BLaER1 (cell line): ENCODE measurements at regions not wholly inside any gene's neighbourhood (a gene's known extent, or its start where the extent isn't known, plus 50 kb on each side); places are given as distances from the start of the nearest gene placed in this dataset.

Source experiments
- H3K27ac ChIP-seq: shearing (Covaris generic); formaldehyde crosslinking; 2 replicates; pipeline ENCODE4 v1.8.1; 2022
- H3K27me3 ChIP-seq: shearing (Covaris generic); formaldehyde crosslinking; 2 replicates; pipeline ENCODE4 v1.8.1; 2022
- H3K36me3 ChIP-seq: shearing (Covaris generic); formaldehyde crosslinking; 2 replicates; pipeline ENCODE4 v1.8.1; 2022
- H3K4me1 ChIP-seq: shearing (Covaris generic); formaldehyde crosslinking; 2 replicates; pipeline ENCODE4 v1.8.1; 2022
- H3K4me2 ChIP-seq: shearing (Covaris generic); formaldehyde crosslinking; 2 replicates; pipeline ENCODE4 v1.8.1; 2022
- H3K4me3 ChIP-seq: shearing (Covaris generic); formaldehyde crosslinking; 2 replicates; pipeline ENCODE4 v1.8.1; 2022
- H3K9ac ChIP-seq: shearing (Covaris generic); formaldehyde crosslinking; 2 replicates; pipeline ENCODE4 v1.8.1; 2022
- H3K9me3 ChIP-seq: shearing (Covaris generic); formaldehyde crosslinking; 2 replicates; pipeline ENCODE4 v1.8.1; 2022
- H4K20me1 ChIP-seq: shearing (Covaris generic); formaldehyde crosslinking; 2 replicates; pipeline ENCODE4 v1.8.1; 2022
- Cebpa-rat ChIP-seq: shearing (Covaris generic); IDR thresholded peaks from 2 replicates; pipeline ENCODE4 v1.8.1; 2022

- Histone ChIP-seq H3K9me3 (no peaks in the 10 kb centered on the region), H3K4me1 (no peaks in the 10 kb centered on the region), H3K9ac (no peak overlapping the region), H3K4me3 (no peak overlapping the region), H4K20me1 (no peaks in the 10 kb centered on the region), H3K27ac (no peak overlapping the region), H3K36me3 (no peaks in the 10 kb centered on the region), H3K27me3 (no peaks in the 10 kb centered on the region), H3K4me2 (no peak overlapping the region)
- TF ChIP-seq Cebpa-rat, result no peak
These were observed 1131.7 kb upstream of the EYS start for GRCh38 chr6:66838764-66839163.

DNA sequence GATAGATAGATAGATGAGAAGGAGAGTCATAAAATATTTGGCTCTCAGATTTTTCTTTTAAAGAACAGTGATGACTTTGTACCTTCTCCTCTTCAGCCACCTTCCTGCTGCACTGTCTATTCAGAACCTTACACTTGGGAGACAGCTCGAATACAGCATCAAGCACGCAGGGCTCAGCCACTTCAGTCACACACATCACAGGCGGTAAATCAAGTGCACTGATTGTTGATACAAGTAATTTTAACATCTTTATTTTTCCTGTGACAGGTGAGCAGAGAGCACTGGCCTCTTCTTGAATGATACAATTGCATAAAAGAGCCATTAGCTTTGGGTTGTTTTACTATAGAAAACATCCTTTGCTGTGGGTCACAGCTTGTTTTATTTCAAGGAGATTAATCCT lies 1118.5 kb upstream of the EYS start:
- H3K4me3 ChIP-seq, result no peak overlapping the region
- no peaks in the 10 kb centered on the region for H3K4me1 ChIP-seq
- H4K20me1 ChIP-seq, result no peaks in the 10 kb centered on the region
- H3K27me3 ChIP-seq, result no peaks in the 10 kb centered on the region
- H3K9me3 ChIP-seq, result no peaks in the 10 kb centered on the region
- no peak overlapping the region for H3K4me2 ChIP-seq
- no peak overlapping the region for H3K9ac ChIP-seq
- no peak overlapping the region for H3K27ac ChIP-seq
- no peak for TF ChIP-seq Cebpa-rat
- H3K36me3 ChIP-seq, result no peaks in the 10 kb centered on the region

DNA sequence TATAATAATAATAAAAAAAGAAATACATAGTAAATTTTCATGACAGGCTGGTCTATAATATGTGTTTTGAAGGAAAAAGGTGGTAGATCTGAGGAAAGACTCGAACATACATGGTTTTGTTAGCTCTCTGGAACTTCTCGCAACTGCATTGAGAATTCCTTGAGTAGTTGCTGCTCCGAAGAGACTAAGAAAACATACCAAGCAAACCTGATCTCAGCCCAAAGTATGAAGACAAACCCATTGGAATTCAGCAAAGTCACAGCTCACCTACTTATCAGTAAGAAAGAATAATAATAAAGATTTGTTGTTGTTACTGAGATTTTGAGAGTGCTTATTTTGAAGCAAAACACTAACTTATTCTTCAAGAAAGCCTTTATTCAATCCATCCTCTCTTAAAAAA lies 1107.1 kb upstream of the EYS start:
- H3K4me1 ChIP-seq, result no peaks in the 10 kb centered on the region
- H4K20me1 ChIP-seq, result no peaks in the 10 kb centered on the region
- no peak overlapping the region for H3K27ac ChIP-seq
- H3K4me3 ChIP-seq, result no peak overlapping the region
- H3K27me3 ChIP-seq, result no peaks in the 10 kb centered on the region
- no peaks in the 10 kb centered on the region for H3K9me3 ChIP-seq
- TF ChIP-seq Cebpa-rat, result no peak
- H3K4me2 ChIP-seq, result no peak overlapping the region
- H3K36me3 ChIP-seq, result no peaks in the 10 kb centered on the region
- no peak overlapping the region for H3K9ac ChIP-seq

DNA sequence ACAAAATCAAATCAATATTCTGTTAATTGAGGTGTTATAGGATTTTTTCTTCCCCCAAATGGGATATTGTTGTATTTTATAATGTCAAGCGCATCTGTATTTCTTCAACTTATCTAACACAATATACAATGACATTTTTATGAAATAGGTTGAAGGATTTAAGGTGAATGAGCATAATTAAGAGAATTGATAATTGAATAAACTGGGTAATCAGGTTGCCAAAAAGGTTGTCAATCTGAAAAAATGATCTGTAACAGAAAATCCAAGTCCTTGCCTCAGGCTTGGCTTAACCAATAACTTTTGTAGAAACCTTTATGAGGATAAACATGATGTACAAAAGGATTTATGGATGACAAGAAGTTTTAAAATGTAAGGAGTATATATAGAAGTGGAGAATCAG lies 1101.7 kb upstream of the EYS start:
- no peaks in the 10 kb centered on the region for H3K4me1 ChIP-seq
- H3K9ac ChIP-seq, result no peak overlapping the region
- no peak for TF ChIP-seq Cebpa-rat
- no peaks in the 10 kb centered on the region for H4K20me1 ChIP-seq
- no peak overlapping the region for H3K27ac ChIP-seq
- no peaks in the 10 kb centered on the region for H3K9me3 ChIP-seq
- H3K4me2 ChIP-seq, result no peak overlapping the region
- no peak overlapping the region for H3K4me3 ChIP-seq
- no peaks in the 10 kb centered on the region for H3K27me3 ChIP-seq
- no peaks in the 10 kb centered on the region for H3K36me3 ChIP-seq

DNA sequence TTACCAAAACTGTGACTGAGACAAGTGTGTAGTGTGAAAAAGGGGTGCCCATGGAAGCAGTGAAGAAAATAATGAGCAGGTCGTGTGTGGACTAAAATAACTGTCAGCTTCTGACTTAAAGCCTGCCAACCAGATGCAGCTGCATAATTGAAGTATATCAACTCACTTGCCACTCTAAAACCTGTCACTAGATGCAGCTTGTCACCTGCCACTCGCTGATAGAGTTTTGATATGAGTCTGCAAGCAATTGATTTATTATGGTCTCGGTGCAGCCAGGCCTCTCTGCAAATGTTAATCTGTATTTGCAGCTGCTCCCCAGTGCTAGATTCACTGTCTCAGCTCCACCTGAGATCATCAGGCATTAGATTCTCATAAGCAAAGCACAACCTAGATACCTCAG lies 1090.0 kb upstream of the EYS start:
- no peak overlapping the region for H3K27ac ChIP-seq
- no peak overlapping the region for H3K4me2 ChIP-seq
- no peak for TF ChIP-seq Cebpa-rat
- H4K20me1 ChIP-seq, result no peaks in the 10 kb centered on the region
- H3K9ac ChIP-seq, result no peak overlapping the region
- H3K4me3 ChIP-seq, result no peak overlapping the region
- H3K4me1 ChIP-seq, result no peaks in the 10 kb centered on the region
- H3K27me3 ChIP-seq, result no peaks in the 10 kb centered on the region
- no peaks in the 10 kb centered on the region for H3K9me3 ChIP-seq
- no peaks in the 10 kb centered on the region for H3K36me3 ChIP-seq

DNA sequence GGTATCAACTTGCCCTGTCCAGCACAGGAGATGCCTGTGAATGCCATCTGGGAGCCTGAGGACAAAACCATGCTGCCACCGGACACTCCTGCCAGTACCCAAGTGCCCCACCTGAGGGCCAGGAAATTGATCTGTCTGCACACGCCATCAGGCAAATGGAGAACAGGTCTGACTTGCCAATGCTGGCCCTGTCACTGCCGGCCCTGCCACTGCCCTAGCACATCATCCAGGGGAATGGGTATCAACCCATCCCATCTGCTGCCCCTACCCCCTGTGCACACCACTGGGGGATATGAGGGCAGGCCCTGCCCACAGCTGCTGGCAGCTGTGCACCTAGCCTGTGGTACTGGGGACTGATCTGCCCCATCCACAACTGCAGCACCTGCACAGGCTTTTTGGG lies 1081.6 kb upstream of the EYS start:
- TF ChIP-seq Cebpa-rat, result no peak
- Histone ChIP-seq H3K36me3 (no peaks in the 10 kb centered on the region), H3K27ac (no peak overlapping the region), H3K4me3 (no peak overlapping the region), H3K27me3 (no peaks in the 10 kb centered on the region), H3K4me2 (no peak overlapping the region), H3K9ac (no peak overlapping the region), H3K9me3 (no peaks in the 10 kb centered on the region), H4K20me1 (no peaks in the 10 kb centered on the region), H3K4me1 (no peaks in the 10 kb centered on the region)

- Histone ChIP-seq H3K4me2 (no peak overlapping the region), H3K27ac (no peak overlapping the region), H3K36me3 (no peaks in the 10 kb centered on the region), H3K4me1 (no peaks in the 10 kb centered on the region), H3K27me3 (no peaks in the 10 kb centered on the region), H3K9me3 (no peaks in the 10 kb centered on the region), H4K20me1 (no peaks in the 10 kb centered on the region), H3K9ac (no peak overlapping the region), H3K4me3 (no peak overlapping the region)
- no peak for TF ChIP-seq Cebpa-rat
These were observed 1065.8 kb upstream of the EYS start for GRCh38 chr6:66772800-66773199.

DNA sequence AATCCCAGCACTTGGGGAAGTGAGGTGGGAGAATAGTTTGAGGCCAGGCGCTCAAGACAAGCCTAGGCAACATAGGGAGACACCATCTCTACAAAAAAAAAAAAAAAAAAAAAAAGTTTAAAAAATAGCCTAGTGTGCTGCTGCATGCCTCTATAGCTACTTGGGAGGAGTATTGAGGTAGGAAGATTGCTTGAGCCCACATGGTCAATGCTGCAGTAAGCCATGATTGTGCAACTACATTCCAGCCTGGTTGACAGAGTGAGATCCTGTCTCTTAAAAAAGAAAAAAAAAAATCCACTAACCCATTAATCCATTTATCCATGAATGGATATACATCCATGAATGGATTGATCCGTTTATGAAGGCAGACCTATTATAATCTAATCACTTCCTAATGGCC lies 1064.6 kb upstream of the EYS start:
- no peak overlapping the region for H3K27ac ChIP-seq
- H3K9me3 ChIP-seq, result no peaks in the 10 kb centered on the region
- no peaks in the 10 kb centered on the region for H4K20me1 ChIP-seq
- no peak overlapping the region for H3K9ac ChIP-seq
- no peak overlapping the region for H3K4me2 ChIP-seq
- H3K27me3 ChIP-seq, result no peaks in the 10 kb centered on the region
- no peaks in the 10 kb centered on the region for H3K36me3 ChIP-seq
- H3K4me1 ChIP-seq, result no peaks in the 10 kb centered on the region
- TF ChIP-seq Cebpa-rat, result no peak
- H3K4me3 ChIP-seq, result no peak overlapping the region

GRCh38 chr6:66751630-66752029 lies 1044.6 kb upstream of the EYS start:
- no peak overlapping the region for H3K4me3 ChIP-seq
- H3K27ac ChIP-seq, result no peak overlapping the region
- no peaks in the 10 kb centered on the region for H3K36me3 ChIP-seq
- no peaks in the 10 kb centered on the region for H4K20me1 ChIP-seq
- no peak overlapping the region for H3K4me2 ChIP-seq
- H3K9me3 ChIP-seq, result no peaks in the 10 kb centered on the region
- H3K9ac ChIP-seq, result no peak overlapping the region
- no peaks in the 10 kb centered on the region for H3K4me1 ChIP-seq
- TF ChIP-seq Cebpa-rat, result no peak
- H3K27me3 ChIP-seq, result no peaks in the 10 kb centered on the region

DNA sequence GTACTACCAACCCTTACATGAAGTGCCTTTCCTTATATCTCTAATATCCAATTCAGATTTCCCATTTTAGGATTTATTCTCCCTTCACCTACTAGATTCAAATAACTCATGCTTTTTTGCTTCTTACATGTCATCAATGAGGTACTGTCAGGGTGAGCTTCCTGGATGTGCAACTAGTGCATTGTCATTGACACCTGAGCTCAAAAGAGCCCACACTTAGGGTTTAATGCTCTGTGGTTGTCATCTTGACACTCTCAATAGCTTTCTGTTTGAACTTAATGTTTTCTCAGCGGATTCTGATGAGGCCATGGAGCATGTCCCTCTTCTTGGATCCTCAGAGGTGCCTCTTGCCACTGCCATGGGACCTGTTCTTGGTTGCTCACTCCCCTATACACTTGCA lies 1033.3 kb upstream of the EYS start:
- Histone ChIP-seq H3K27me3 (no peaks in the 10 kb centered on the region), H3K4me2 (no peak overlapping the region), H4K20me1 (no peaks in the 10 kb centered on the region), H3K4me3 (no peak overlapping the region), H3K36me3 (no peaks in the 10 kb centered on the region), H3K9ac (no peak overlapping the region), H3K27ac (no peak overlapping the region), H3K9me3 (no peaks in the 10 kb centered on the region), H3K4me1 (no peaks in the 10 kb centered on the region)
- no peak for TF ChIP-seq Cebpa-rat

- TF ChIP-seq Cebpa-rat, result no peak
- H4K20me1 ChIP-seq, result no peaks in the 10 kb centered on the region
- no peak overlapping the region for H3K9ac ChIP-seq
- no peaks in the 10 kb centered on the region for H3K9me3 ChIP-seq
- no peak overlapping the region for H3K4me3 ChIP-seq
- no peaks in the 10 kb centered on the region for H3K36me3 ChIP-seq
- no peak overlapping the region for H3K4me2 ChIP-seq
- no peak overlapping the region for H3K27ac ChIP-seq
- H3K4me1 ChIP-seq, result no peaks in the 10 kb centered on the region
- no peaks in the 10 kb centered on the region for H3K27me3 ChIP-seq
These were observed 1028.3 kb upstream of the EYS start for GRCh38 chr6:66735106-66735890.
